Spleen (tissue), 11 donors: ENCODE measurements at regions not wholly inside any gene's neighbourhood (a gene's known extent, or its start where the extent isn't known, plus 50 kb on each side); places are given as distances from the start of the nearest gene placed in this dataset.

ENCODE experiments used
- DNase-seq: peaks from one replicate; pipeline ENCODE4 v3.0.0-alpha.2; 2020
- H3K27ac ChIP-seq, 8 donors: fragments of 200-600 bp; sonication (generic) in 7 of 8; 1 replicate in 4 of 8; 2 replicates in 4 of 8; pipeline versions ENCODE4 v1.5.0 to v1.8.0; 2016 to 2021; ENCODE audit warnings: inconsistent platforms in 4 of 8, mild to moderate bottlenecking in 4 of 8, moderate library complexity in 1 of 8
- H3K27me3 ChIP-seq, 7 donors: fragments of 200-600 bp; sonication (generic) in 6 of 7; replicated peaks in 1 of 7; 1 replicate in 4 of 7; 2 replicates in 3 of 7; pipeline versions ENCODE4 v1.5.0 to v1.8.0; 2016 to 2021; ENCODE audit warnings: inconsistent platforms in 3 of 7, mild to moderate bottlenecking in 1 of 7
- H3K36me3 ChIP-seq, 6 donors: fragments of 200-600 bp; sonication (generic) in 5 of 6; 1 replicate in 4 of 6; 2 replicates in 2 of 6; pipeline versions ENCODE4 v1.5.0 to v1.8.0; 2016 to 2021; ENCODE audit warnings: inconsistent platforms in 2 of 6
- H3K4me1 ChIP-seq, 6 donors: fragments of 200-600 bp; sonication (generic) in 5 of 6; 1 replicate in 3 of 6; 2 replicates in 3 of 6; pipeline versions ENCODE4 v1.5.0 to v1.8.0; 2016 to 2021; ENCODE audit warnings: inconsistent platforms in 3 of 6
- H3K4me3 ChIP-seq, 8 donors: fragments of 200-600 bp; sonication (generic) in 7 of 8; 1 replicate in 4 of 8; 2 replicates in 4 of 8; pipeline versions ENCODE4 v1.5.0 to v1.8.0; 2016 to 2021; ENCODE audit warnings: inconsistent platforms in 4 of 8, mild to moderate bottlenecking in 4 of 8, moderate library complexity in 2 of 8
- H3K9me3 ChIP-seq, 8 donors: fragments of 200-600 bp; sonication (generic) in 7 of 8; 1 replicate in 4 of 8; 2 replicates in 4 of 8; pipeline versions ENCODE4 v1.5.0 to v1.8.0; 2016 to 2021; ENCODE audit warnings: inconsistent platforms in 4 of 8
- POLR2A ChIP-seq, 3 donors: fragments of 450-650 bp; IDR thresholded peaks; one replicate each; pipeline ENCODE4 v1.5.1; 2017; ENCODE audit warnings: antibody characterized with exemption in 3 of 3, mild to moderate bottlenecking in 1 of 3
- POLR2AphosphoS5 ChIP-seq, 3 donors: sonication (generic); formaldehyde crosslinking; IDR thresholded peaks; one replicate each; pipeline ENCODE4 v1.5.1; 2017; ENCODE audit warnings: antibody characterized with exemption in 3 of 3
- WGBS, 5 donors: extraction: QIAGEN DNeasy Blood & Tissue Kit in 3 of 5; methylation state at CpG; one replicate each; pipeline versions ENCODE4 v1.1.5 to v1.1.7; 2013 to 2018; 5-methylcytosine and 5-hydroxymethylcytosine counted together
- intact Hi-C: fragments of 100-400 bp; cut with DNase I; formaldehyde crosslinking; loops from one replicate; pipeline ENCODE4 v1.15.0; 2023; ENCODE audit warnings: low total_unique reads
- TF ChIP-seq, protein P1 (sequence below), 11 experiments: fragments of 200-600 bp in 7 of 11; fragments of 450-650 bp in 4 of 11; sonication (generic) in 4 of 11; IDR thresholded peaks in 8 of 11; conservative IDR thresholded peaks in 3 of 11; 1 replicate in 7 of 11; 2 replicates in 4 of 11; pipeline versions ENCODE4 v1.4.0 to v1.8.0; 2016 to 2021; ENCODE audit warnings: antibody characterized with exemption in 11 of 11, inconsistent platforms in 4 of 11, mild to moderate bottlenecking in 1 of 11
- donor health status: healthy with polysubstance abuse.
- donor health status: DM: no; HTN: no; CAD: no; lungs with moderate emphysema.
- donor health status: DM: no; HTN: no; CAD: no.
- donor health status: Bipolar disorder and iron deficiency.
- donor health status: healthy.
- donor health status: DM: no; HTN: no; CAD: no.
- donor health status: DM: yes; HTN: yes; CAD: no.

DNA sequence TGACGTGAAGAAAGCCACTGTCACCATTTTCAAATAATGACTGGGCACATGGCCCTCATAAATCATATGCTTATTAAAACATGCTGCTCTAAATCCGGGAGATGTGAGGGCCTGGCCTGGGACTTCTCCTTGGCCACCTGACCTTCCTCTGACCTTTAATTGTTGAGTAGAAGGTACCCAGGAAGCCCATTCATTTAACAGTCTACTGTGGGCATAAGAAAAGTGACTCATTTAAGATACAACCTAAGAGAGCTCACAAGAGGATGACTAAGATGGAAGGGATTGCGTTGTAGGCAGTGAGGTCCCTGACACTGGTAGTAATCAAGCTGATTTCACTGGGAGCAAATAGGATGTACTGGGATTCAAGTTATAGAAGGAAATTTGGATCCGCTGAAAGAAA is 203.4 kb upstream of the GPR26 start:
- WGBS, 5 donors = 38 to 75% (median 73%) methylated on average over 4 of the region's 4 CpGs
- intact Hi-C loops = no loop called here

DNA sequence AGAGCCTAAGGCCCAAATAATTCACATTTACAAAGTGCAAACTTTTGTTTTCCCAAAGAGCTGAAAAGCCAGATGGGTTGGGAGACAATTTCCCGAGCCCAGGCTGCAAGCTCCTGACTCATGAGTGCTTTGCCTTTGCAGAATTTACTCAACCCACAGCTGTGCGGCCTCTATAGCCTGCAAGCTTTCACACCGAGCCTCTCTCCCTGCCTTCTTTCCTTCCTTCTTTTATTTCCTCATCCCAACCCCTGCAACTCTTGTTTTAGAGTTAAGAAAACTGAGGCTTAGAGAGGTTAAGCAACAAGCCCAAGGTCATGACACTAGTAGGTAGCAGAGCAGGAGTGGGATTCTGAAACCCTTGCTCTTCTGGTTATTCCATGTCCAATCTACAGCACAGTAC is 203.0 kb upstream of the GPR26 start:
- Histone ChIP-seq H3K36me3 (no peaks in the 10 kb centered on the region), H3K27me3 (no peaks in the 10 kb centered on the region), H3K4me1 (no peaks in the 10 kb centered on the region), H3K27ac (no peak overlapping the region), H3K4me3 (no peak overlapping the region), H3K9me3 (no peaks in the 10 kb centered on the region)
- TF ChIP-seq POLR2AphosphoS5 (IDR thresholded peaks at IDR 0.05) (no peak), POLR2A (IDR thresholded peaks at IDR 0.05) (no peak)
- TF ChIP-seq, protein P1, sequence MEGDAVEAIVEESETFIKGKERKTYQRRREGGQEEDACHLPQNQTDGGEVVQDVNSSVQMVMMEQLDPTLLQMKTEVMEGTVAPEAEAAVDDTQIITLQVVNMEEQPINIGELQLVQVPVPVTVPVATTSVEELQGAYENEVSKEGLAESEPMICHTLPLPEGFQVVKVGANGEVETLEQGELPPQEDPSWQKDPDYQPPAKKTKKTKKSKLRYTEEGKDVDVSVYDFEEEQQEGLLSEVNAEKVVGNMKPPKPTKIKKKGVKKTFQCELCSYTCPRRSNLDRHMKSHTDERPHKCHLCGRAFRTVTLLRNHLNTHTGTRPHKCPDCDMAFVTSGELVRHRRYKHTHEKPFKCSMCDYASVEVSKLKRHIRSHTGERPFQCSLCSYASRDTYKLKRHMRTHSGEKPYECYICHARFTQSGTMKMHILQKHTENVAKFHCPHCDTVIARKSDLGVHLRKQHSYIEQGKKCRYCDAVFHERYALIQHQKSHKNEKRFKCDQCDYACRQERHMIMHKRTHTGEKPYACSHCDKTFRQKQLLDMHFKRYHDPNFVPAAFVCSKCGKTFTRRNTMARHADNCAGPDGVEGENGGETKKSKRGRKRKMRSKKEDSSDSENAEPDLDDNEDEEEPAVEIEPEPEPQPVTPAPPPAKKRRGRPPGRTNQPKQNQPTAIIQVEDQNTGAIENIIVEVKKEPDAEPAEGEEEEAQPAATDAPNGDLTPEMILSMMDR (IDR thresholded peaks at IDR 0.05 in 8 of 11, conservative IDR thresholded peaks at IDR 0.05 in 3 of 11) = no peak
- DNase-seq = no peak
- intact Hi-C loops = no loop called here
- WGBS, 5 donors = 22 to 49% (median 37%) methylated on average over 3 of the region's 3 CpGs

More for the DNA sequence above, 203.4 kb upstream of the GPR26 start:
- Histone ChIP-seq H3K4me1 (no peaks in the 10 kb centered on the region), H3K36me3 (no peaks in the 10 kb centered on the region), H3K27ac (no peak overlapping the region), H3K9me3 (no peaks in the 10 kb centered on the region), H3K4me3 (no peak overlapping the region), H3K27me3 (no peaks in the 10 kb centered on the region)
- no peak for DNase-seq
- TF ChIP-seq, protein P1 (IDR thresholded peaks at IDR 0.05 in 8 of 11, conservative IDR thresholded peaks at IDR 0.05 in 3 of 11) = no peak
- no peak for TF ChIP-seq POLR2A (IDR thresholded peaks at IDR 0.05)
- TF ChIP-seq POLR2AphosphoS5 (IDR thresholded peaks at IDR 0.05) = no peak

DNA sequence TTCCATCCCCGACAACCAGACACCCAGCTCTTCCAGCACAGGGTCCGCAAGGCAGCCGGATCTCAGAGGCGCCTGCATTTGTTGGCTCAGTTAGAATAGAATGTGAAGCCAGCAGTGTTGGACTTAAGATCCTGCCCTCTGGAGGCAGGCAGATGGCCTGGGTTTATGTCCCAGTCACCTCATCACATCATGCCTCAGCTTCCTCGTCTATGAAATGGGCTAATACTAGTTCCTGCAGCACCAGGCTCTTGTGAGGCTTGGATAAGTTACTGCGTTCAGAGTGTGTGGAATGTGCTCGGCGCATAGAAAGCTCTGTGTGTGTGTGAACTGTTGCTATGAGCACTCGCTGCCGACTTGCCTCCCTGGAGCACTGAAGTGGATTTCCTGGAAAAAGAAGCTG is 202.5 kb upstream of the GPR26 start:
- Histone ChIP-seq H3K36me3 (no peaks in the 10 kb centered on the region), H3K9me3 (no peaks in the 10 kb centered on the region), H3K4me1 (no peaks in the 10 kb centered on the region), H3K27me3 (no peaks in the 10 kb centered on the region), H3K4me3 (no peak overlapping the region), H3K27ac (no peak overlapping the region)
- no peak for DNase-seq
- intact Hi-C loops = no loop called here
- WGBS, 5 donors = 85 to 94% (median 91%) methylated on average over 10 of the region's 10 CpGs
- TF ChIP-seq POLR2AphosphoS5 (IDR thresholded peaks at IDR 0.05) (no peak), POLR2A (IDR thresholded peaks at IDR 0.05) (no peak)
- TF ChIP-seq, protein P1 (IDR thresholded peaks at IDR 0.05 in 8 of 11, conservative IDR thresholded peaks at IDR 0.05 in 3 of 11) = no peak

DNA sequence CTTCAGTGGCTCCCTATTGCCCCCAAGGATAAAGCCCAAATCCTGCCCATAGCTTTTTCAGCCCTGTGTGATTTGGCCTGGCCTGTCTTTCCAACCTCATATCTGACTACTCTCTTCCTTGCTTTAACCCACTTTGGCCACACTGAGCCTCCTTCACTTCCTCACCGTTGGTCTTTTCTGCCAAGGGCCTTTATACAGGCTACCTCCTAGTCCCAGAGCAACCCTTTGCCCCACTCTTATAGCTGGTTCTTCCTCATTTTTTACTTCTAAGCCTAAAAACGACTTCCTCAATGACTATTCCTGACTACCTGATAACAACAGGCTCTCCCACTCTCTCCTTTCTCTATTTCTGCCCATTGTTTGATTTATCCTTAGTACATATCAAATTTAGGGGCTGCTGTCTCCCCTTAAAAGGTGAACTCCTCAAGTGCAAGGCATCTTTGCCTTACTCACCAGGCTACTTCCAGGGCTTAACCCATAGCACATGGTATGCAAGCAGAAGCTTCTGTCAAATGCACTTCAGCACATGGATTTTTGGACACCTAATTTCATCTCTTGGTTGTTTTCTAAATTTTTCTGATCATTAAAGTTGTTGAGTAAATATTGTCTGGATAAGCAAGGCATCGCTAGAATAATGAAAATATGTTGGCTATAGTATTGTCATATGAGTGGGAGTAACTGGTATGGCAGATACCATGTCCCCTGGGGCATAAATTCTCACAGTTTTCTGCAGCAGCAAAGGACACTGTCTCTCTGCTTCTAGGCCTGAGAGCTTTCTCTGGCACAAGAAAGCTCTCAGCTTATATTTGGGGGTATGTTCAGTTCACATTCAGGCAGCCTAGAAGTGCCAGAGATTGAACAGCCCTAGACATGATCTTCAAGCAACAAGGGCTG is 201.5 kb upstream of the GPR26 start:
- H3K4me3 ChIP-seq = no peak overlapping the region
- H3K36me3 ChIP-seq = no peaks in the 10 kb centered on the region
- TF ChIP-seq POLR2AphosphoS5 (IDR thresholded peaks at IDR 0.05) (no peak), POLR2A (IDR thresholded peaks at IDR 0.05) (no peak)
- TF ChIP-seq, protein P1 (IDR thresholded peaks at IDR 0.05 in 8 of 11, conservative IDR thresholded peaks at IDR 0.05 in 3 of 11) = no peak
- intact Hi-C loops = no loop called here
- H3K27me3 ChIP-seq = no peaks in the 10 kb centered on the region
- no peak overlapping the region for H3K27ac ChIP-seq
- H3K9me3 ChIP-seq = no peaks in the 10 kb centered on the region
- no peaks in the 10 kb centered on the region for H3K4me1 ChIP-seq
- no peak for DNase-seq
- WGBS, 5 donors = 39 to 50% (median 44%) methylated on average over 3 of the region's 3 CpGs
